DOHH2 (cell line): ENCODE measurements at regions not wholly inside any gene's neighbourhood (a gene's known extent, or its start where the extent isn't known, plus 50 kb on each side); places are given as distances from the start of the nearest gene placed in this dataset.

ENCODE experiments used
- H3F3A ChIP-seq: fragments of 200-600 bp; sonication (generic), shearing (Covaris generic); 2 replicates; pipeline ENCODE4 v1.6.0; 2016; ENCODE audit warnings: antibody characterized with exemption, mild to moderate bottlenecking; ENCODE audit not compliant: control insufficient read depth, insufficient read depth
- H3K27ac ChIP-seq: fragments of 200-600 bp; sonication (generic); 2 replicates; pipeline ENCODE4 v1.5.1; 2014; ENCODE audit warnings: low read depth, mild to moderate bottlenecking, low read length, moderate library complexity
- H3K27me3 ChIP-seq: fragments of 200-600 bp; sonication (generic); 2 replicates; pipeline ENCODE4 v1.6.1; 2014; ENCODE audit warnings: mild to moderate bottlenecking, low read length, mixed read lengths; ENCODE audit not compliant: control insufficient read depth
- H3K36me3 ChIP-seq: fragments of 200-600 bp; sonication (generic); 2 replicates; pipeline ENCODE4 v1.6.1; 2014; ENCODE audit warnings: mild to moderate bottlenecking, low read length, moderate library complexity, mixed read lengths; ENCODE audit not compliant: control insufficient read depth
- H3K4me1 ChIP-seq: fragments of 200-600 bp; sonication (generic); 2 replicates; pipeline ENCODE4 v1.6.1; 2014; ENCODE audit warnings: mild to moderate bottlenecking, low read length, mixed read lengths; ENCODE audit not compliant: control insufficient read depth
- H3K4me2 ChIP-seq: fragments of 200-600 bp; sonication (generic); 2 replicates; pipeline ENCODE4 v1.6.0; 2014; ENCODE audit warnings: mild to moderate bottlenecking, low read length, moderate library complexity
- H3K4me3 ChIP-seq: fragments of 200-600 bp; sonication (generic); 2 replicates; pipeline ENCODE4 v1.5.1; 2014; ENCODE audit warnings: mild to moderate bottlenecking, low read length, mixed read lengths
- H3K79me2 ChIP-seq: fragments of 200-600 bp; sonication (generic); 2 replicates; pipeline ENCODE4 v1.6.1; 2014; ENCODE audit warnings: mild to moderate bottlenecking, low read length, mixed read lengths; ENCODE audit not compliant: control insufficient read depth
- H3K9me2 ChIP-seq: fragments of 200-600 bp; sonication (generic); replicated peaks from 2 replicates; pipeline ENCODE4 v1.6.1; 2014; ENCODE audit warnings: mild to moderate bottlenecking, low read length, mixed read lengths; ENCODE audit not compliant: control insufficient read depth
- H3K9me3 ChIP-seq: fragments of 200-600 bp; sonication (generic); 2 replicates; pipeline ENCODE4 v1.6.1; 2014; ENCODE audit warnings: antibody characterized with exemption, low read length, mixed read lengths; ENCODE audit not compliant: control insufficient read depth, insufficient read depth
- H4K20me1 ChIP-seq: fragments of 200-600 bp; sonication (generic); 2 replicates; pipeline ENCODE4 v1.6.0; 2014; ENCODE audit warnings: low read depth, mild to moderate bottlenecking, antibody characterized with exemption, low read length, moderate library complexity; ENCODE audit not compliant: control insufficient read depth, insufficient read depth
- EZH2phosphoT487 ChIP-seq: fragments of 200-600 bp; sonication (generic); IDR thresholded peaks from 2 replicates; pipeline ENCODE4 v1.6.1; 2017; ENCODE audit warnings: borderline replicate concordance, mild to moderate bottlenecking, antibody characterized with exemption, low read length, moderate library complexity, mixed read lengths
- TF ChIP-seq, protein P1 (sequence below): fragments of 200-600 bp; sonication (generic); IDR thresholded peaks from one replicate; pipeline ENCODE4 v1.5.1; 2014; ENCODE audit warnings: antibody characterized with exemption, mild to moderate bottlenecking, low read depth, low read length; ENCODE audit not compliant: poor library complexity, severe bottlenecking

DNA sequence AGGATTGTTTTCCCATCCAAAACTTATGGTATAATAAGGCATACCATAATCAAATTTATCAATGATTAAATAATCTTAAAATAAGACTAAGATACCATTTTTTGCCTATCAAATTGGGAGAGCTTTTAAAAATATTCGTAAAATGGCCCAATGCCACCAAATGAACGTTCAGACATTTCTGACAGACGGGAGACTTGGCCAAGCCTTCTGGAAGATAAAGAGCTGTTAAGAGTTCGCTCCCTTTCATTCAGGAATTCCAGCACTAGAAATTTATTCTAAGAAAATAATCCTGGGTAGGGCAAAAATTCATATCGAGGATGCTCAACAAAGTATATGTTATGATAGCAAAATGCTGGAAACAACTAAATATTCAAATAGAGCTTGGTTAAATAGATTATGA, 85.6 kb upstream of the NEO1 start:
- no peak overlapping the region for H3K4me2 ChIP-seq
- H3K79me2 ChIP-seq: no peaks in the 10 kb centered on the region
- no peaks in the 10 kb centered on the region for H4K20me1 ChIP-seq
- no peaks in the 10 kb centered on the region for H3K9me2 ChIP-seq
- 0 out of 2 replicates have a peak, but pooled peaks cover 6% of the 10 kb centered on the region for H3K27me3 ChIP-seq
- no peak for TF ChIP-seq EZH2phosphoT487
- TF ChIP-seq, protein P1, sequence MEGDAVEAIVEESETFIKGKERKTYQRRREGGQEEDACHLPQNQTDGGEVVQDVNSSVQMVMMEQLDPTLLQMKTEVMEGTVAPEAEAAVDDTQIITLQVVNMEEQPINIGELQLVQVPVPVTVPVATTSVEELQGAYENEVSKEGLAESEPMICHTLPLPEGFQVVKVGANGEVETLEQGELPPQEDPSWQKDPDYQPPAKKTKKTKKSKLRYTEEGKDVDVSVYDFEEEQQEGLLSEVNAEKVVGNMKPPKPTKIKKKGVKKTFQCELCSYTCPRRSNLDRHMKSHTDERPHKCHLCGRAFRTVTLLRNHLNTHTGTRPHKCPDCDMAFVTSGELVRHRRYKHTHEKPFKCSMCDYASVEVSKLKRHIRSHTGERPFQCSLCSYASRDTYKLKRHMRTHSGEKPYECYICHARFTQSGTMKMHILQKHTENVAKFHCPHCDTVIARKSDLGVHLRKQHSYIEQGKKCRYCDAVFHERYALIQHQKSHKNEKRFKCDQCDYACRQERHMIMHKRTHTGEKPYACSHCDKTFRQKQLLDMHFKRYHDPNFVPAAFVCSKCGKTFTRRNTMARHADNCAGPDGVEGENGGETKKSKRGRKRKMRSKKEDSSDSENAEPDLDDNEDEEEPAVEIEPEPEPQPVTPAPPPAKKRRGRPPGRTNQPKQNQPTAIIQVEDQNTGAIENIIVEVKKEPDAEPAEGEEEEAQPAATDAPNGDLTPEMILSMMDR: no peak
- no peaks in the 10 kb centered on the region for H3F3A ChIP-seq
- no peaks in the 10 kb centered on the region for H3K9me3 ChIP-seq
- no peaks in the 10 kb centered on the region for H3K4me1 ChIP-seq
- H3K4me3 ChIP-seq: no peak overlapping the region
- H3K27ac ChIP-seq: no peak overlapping the region
- no peaks in the 10 kb centered on the region for H3K36me3 ChIP-seq

DNA sequence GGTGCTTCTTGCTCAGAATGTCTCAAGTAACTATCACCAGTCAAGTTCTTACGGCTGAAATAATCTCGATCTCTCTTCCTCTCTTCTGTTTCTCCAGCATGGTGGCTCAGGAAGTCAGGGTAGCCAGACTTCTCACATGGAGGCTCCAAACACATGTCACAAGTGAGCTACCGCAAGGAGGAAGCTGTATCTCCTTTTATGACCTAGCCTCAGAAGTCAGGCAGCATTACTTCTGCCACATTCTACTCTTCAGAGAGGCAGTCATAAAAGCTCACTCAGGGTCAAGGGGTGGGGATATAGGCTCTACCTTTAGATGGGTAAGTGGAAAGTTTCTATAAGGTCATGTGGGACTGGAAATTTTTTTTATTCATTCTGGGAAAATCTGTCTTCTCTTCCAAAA, 86.6 kb upstream of the NEO1 start:
- no peak overlapping the region for H3K27ac ChIP-seq
- no peaks in the 10 kb centered on the region for H4K20me1 ChIP-seq
- H3F3A ChIP-seq: no peaks in the 10 kb centered on the region
- H3K9me2 ChIP-seq: no peaks in the 10 kb centered on the region
- H3K27me3 ChIP-seq: 0 out of 2 replicates have a peak, but pooled peaks cover 6% of the 10 kb centered on the region
- H3K4me3 ChIP-seq: no peak overlapping the region
- TF ChIP-seq, protein P1: no peak
- no peak for TF ChIP-seq EZH2phosphoT487
- no peaks in the 10 kb centered on the region for H3K36me3 ChIP-seq
- H3K9me3 ChIP-seq: no peaks in the 10 kb centered on the region
- H3K4me1 ChIP-seq: no peaks in the 10 kb centered on the region
- no peak overlapping the region for H3K4me2 ChIP-seq
- H3K79me2 ChIP-seq: no peaks in the 10 kb centered on the region

DNA sequence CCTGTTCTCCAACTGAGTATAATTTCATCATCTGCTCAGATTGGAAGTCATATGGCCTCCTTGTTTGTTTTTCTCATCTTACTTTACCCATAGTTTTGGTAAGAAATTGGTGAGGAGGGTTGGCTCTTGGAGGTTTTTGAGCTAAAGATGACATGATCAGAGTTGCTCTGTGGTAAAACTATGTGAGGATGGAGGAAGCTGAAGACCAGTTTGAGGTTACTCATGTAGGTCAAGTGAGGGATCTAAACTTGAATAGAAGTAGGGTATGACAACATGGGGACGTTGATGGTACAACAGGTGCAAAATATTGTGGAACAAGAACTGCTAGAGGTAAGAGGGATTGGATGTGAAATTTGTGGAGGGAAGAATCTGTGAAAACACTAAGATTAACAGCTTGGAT, 87.7 kb upstream of the NEO1 start:
- Histone ChIP-seq H3K27me3 (no peaks in the 10 kb centered on the region), H3K4me3 (no peak overlapping the region), H3F3A (no peaks in the 10 kb centered on the region), H3K36me3 (no peaks in the 10 kb centered on the region), H3K9me2 (no peaks in the 10 kb centered on the region), H3K4me1 (no peaks in the 10 kb centered on the region), H3K79me2 (no peaks in the 10 kb centered on the region), H3K4me2 (no peak overlapping the region), H3K9me3 (no peaks in the 10 kb centered on the region), H4K20me1 (no peaks in the 10 kb centered on the region), H3K27ac (no peak overlapping the region)
- TF ChIP-seq EZH2phosphoT487: no peak
- TF ChIP-seq, protein P1: no peak

DNA sequence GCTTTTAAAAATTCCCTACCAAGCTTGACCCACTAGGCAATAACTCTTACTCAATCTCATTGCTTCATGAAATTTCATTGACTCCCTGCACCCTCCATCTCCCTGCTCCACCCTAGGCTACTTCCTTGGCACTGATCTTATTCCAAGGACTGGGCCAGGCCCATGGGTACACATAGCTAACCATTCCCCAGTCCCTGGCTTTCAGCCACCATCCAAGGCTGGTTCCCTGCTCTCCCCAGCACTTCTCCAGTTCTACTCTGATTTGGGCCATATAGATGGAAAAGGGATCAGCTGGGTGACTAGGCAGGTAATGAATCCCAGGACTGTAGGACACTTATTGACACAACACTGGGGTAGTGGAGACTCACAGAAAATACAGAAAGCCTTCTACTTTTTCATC, 88.1 kb upstream of the NEO1 start:
- Histone ChIP-seq H3F3A (no peaks in the 10 kb centered on the region), H4K20me1 (no peaks in the 10 kb centered on the region), H3K36me3 (no peaks in the 10 kb centered on the region), H3K4me3 (no peak overlapping the region), H3K79me2 (no peaks in the 10 kb centered on the region), H3K4me2 (no peak overlapping the region), H3K4me1 (no peaks in the 10 kb centered on the region), H3K27me3 (no peaks in the 10 kb centered on the region), H3K9me2 (no peaks in the 10 kb centered on the region), H3K27ac (no peak overlapping the region), H3K9me3 (no peaks in the 10 kb centered on the region)
- no peak for TF ChIP-seq EZH2phosphoT487
- TF ChIP-seq, protein P1: no peak
